ENCODE measurements at regions not wholly inside any gene's neighbourhood (a gene's known extent, or its start where the extent isn't known, plus 50 kb on each side); places are given as distances from the start of the nearest gene placed in this dataset.

DNA sequence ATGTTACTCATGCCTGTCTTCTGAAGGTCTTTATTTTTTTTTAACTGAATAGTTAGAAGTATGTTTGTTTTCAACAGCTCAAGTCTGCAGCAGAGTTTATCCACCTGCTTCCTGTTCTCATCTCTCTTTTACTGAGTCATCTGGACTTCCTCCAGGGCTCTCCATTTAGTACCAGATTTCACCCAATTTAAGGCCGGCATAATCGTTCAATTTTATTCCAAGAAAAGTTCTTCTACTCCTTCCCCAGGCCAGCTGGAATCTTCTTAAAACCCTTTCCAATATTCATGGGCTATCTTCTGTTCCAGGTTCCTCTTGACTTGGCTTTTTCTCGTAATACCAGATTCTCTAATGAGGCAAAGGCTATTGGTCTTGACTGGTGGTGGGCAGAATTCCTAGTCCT lies 79.0 kb upstream of the LAMA2 start:
- no peak overlapping the region for H3K4me3 ChIP-seq (ENCODE audit: low read length)
- TF ChIP-seq, protein P1, sequence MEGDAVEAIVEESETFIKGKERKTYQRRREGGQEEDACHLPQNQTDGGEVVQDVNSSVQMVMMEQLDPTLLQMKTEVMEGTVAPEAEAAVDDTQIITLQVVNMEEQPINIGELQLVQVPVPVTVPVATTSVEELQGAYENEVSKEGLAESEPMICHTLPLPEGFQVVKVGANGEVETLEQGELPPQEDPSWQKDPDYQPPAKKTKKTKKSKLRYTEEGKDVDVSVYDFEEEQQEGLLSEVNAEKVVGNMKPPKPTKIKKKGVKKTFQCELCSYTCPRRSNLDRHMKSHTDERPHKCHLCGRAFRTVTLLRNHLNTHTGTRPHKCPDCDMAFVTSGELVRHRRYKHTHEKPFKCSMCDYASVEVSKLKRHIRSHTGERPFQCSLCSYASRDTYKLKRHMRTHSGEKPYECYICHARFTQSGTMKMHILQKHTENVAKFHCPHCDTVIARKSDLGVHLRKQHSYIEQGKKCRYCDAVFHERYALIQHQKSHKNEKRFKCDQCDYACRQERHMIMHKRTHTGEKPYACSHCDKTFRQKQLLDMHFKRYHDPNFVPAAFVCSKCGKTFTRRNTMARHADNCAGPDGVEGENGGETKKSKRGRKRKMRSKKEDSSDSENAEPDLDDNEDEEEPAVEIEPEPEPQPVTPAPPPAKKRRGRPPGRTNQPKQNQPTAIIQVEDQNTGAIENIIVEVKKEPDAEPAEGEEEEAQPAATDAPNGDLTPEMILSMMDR (conservative IDR thresholded peaks at IDR 0.05; ENCODE audit: low read depth, low read length): no peak
- no peak for DNase-seq (ENCODE audit: low read depth)

DNA sequence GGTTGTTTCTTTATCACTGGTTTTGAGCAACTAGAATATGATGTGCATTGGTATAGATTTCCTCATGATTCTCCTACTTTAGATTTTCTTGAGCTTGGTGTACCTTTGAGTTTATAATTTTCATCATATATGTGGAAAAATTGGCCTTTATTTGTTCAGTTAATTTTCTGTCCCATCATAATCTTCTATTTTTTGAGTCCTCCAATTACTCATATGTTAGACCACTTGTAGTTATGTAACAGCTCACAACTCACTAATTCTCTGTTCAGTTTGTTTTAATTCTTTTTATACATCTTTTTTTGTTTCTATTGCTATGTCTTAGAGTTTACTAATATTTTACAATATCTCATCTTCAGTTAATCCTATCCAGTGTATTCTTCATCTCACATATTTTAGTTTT lies 81.3 kb upstream of the LAMA2 start:
- DNase-seq (ENCODE audit: low read depth): no peak
- TF ChIP-seq, protein P1 (conservative IDR thresholded peaks at IDR 0.05; ENCODE audit: low read depth, low read length): no peak

DNA sequence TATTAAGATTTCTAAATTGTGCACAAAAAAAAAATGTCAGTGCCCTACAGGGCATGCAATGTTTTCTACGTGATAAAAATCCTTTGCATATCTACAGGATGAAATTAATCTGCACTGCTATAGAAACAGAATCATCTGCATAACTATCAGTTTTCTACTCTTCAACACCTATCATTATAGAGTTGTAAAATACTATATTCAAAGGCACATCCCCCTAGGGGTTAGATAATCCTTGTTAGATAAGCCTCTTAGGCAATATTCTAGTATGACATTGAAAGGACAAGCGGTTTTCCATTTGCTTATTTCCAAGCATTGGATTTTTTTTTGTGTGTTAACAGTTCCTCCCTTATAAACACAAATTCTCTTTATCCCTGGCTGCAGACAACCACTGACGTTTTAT lies 98.7 kb upstream of the LAMA2 start:
- H3K4me3 ChIP-seq (ENCODE audit: low read length): no peak overlapping the region
- TF ChIP-seq, protein P1 (conservative IDR thresholded peaks at IDR 0.05; ENCODE audit: low read depth, low read length): no peak
- no peak for DNase-seq (ENCODE audit: low read depth)

More for the DNA sequence above, 81.3 kb upstream of the LAMA2 start:
- H3K4me3 ChIP-seq (ENCODE audit: low read length): no peak overlapping the region

DNA sequence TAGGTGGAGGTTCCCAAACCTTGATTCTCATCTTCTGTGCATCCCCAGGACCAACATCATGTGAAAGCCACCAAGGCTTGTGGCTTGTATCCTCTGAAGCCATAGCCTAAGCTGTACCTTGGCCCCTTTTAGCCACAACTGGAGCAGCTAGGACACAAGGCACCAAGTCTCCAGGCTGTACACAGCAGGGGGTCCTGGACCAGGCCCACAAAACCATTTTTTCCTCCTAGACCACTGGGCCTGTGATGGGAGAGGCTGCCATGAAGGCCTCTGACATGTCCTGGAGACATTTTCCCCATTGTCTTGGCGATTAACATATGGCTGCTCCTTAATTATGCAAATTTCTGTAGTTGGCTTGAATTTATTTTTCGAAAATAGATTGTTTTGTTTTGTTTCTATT lies 114.8 kb upstream of the LAMA2 start:
- no peak for DNase-seq (ENCODE audit: low read depth)
- H3K4me3 ChIP-seq (ENCODE audit: low read length): no peak overlapping the region
- TF ChIP-seq, protein P1 (conservative IDR thresholded peaks at IDR 0.05; ENCODE audit: low read depth, low read length): no peak

DNA sequence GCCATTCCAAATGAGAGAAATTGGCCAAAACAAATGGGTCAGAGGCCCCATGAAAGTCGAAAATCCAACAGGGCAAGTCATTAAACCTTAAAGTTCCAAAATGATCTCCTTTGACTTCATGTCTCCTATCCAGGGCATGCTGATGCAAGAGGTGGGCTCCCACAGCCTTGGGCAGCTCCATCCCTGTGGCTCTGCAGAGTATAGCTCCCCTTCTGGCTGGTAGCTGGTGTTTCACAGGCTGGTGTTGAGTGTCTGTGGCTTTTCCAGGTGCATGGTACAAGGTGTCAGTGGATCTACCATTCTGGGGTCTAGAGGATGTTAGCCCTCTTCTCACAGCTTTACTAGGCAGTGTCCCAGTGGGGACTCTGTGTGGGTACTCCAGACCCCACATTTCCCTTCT lies 115.2 kb upstream of the LAMA2 start:
- no peak for DNase-seq (ENCODE audit: low read depth)
- no peak overlapping the region for H3K4me3 ChIP-seq (ENCODE audit: low read length)
- TF ChIP-seq, protein P1 (conservative IDR thresholded peaks at IDR 0.05; ENCODE audit: low read depth, low read length): no peak

DNA sequence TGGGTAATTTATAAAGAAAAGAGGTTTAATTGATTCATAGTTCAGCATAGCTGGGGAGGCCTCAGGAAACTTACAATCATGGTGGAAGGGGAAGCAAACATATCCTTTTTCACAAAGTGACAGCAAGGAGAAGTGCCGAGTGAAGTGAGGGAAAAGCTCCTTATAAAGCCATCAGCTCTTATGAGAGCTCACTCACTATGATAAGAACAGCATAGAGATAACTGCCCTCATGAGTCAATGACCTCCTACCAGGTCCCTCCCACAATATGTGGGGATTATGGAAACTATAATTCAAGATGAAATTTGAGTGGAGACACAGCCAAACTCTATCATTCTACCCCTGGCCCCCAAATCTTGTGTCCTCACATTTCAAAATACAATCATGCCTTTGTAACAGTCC lies 115.8 kb upstream of the LAMA2 start:
- TF ChIP-seq, protein P1 (conservative IDR thresholded peaks at IDR 0.05; ENCODE audit: low read depth, low read length): no peak
- DNase-seq (ENCODE audit: low read depth): no peak
- no peak overlapping the region for H3K4me3 ChIP-seq (ENCODE audit: low read length)

DNA sequence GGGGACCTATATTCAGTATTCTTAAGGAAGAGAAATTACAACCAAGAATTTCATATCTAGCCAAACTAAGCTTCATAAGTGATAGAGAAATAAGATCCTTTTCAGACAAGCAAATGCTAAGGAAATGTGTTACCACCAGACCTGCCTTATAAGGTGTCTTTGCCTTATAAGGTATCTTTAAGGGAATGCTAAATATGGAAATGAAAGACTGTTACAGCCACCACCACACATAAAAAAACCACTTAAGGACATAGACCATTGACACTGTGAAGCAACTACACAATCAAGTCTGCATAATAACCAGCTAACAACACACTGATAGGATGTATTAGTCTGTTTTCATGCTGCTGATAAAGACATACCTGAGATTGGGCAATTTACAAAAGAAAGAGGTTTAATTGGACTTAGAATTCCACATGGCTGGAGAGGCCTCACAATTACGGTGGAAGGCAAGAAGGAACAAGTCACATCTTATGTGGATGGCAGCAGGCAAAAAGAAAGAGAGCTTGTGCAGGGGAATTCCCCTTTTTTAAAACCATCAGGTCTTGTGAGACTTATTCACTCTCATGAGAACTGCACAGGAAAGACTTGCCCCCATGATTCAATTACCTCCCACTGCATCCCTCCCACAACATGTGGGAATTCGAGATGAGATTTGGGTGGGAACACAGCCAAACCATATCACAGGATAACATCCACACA lies 119.2 kb upstream of the LAMA2 start:
- no peak overlapping the region for H3K4me3 ChIP-seq (ENCODE audit: low read length)
- no peak for DNase-seq (ENCODE audit: low read depth)
- TF ChIP-seq, protein P1 (conservative IDR thresholded peaks at IDR 0.05; ENCODE audit: low read depth, low read length): no peak
